Colonic mucosa (tissue), 4 donors: ENCODE measurements at regions not wholly inside any gene's neighbourhood (a gene's known extent, or its start where the extent isn't known, plus 50 kb on each side); places are given as distances from the start of the nearest gene placed in this dataset.

Experiments used
- DNase-seq: peaks from one replicate; pipeline ENCODE4 v3.0.0-alpha.2; 2020
- H3K27ac ChIP-seq: fragments of 200-600 bp; one replicate; pipeline ENCODE4 v1.8.0; 2021
- H3K27me3 ChIP-seq: fragments of 200-600 bp; one replicate; pipeline ENCODE4 v1.8.0; 2021
- H3K36me3 ChIP-seq: fragments of 200-600 bp; one replicate; pipeline ENCODE4 v1.8.0; 2021
- H3K4me1 ChIP-seq: fragments of 200-600 bp; one replicate; pipeline ENCODE4 v1.8.0; 2021; ENCODE audit warnings: mild to moderate bottlenecking
- H3K4me3 ChIP-seq: fragments of 200-600 bp; one replicate; pipeline ENCODE4 v1.8.0; 2021
- H3K9ac ChIP-seq, 2 donors: one replicate each; pipeline ENCODE4 v1.7.0; 2013; ENCODE audit warnings: control low read depth in 2 of 2, low read depth in 2 of 2, low read length in 2 of 2
- H3K9me3 ChIP-seq: fragments of 200-600 bp; one replicate; pipeline ENCODE4 v1.8.0; 2021
- intact Hi-C: fragments of 100-400 bp; cut with DNase I; formaldehyde crosslinking; loops from one replicate; pipeline ENCODE4 v1.14.1; 2022
- TF ChIP-seq, protein P1 (sequence below): fragments of 200-600 bp; IDR thresholded peaks from one replicate; pipeline ENCODE4 v1.8.0; 2022; ENCODE audit warnings: antibody characterized with exemption, mild to moderate bottlenecking
- donor health status: healthy.
- donor health status: DM: no; HTN: no; CAD: no.
- donor health status: DM: no; HTN: no; CAD: no.

DNA sequence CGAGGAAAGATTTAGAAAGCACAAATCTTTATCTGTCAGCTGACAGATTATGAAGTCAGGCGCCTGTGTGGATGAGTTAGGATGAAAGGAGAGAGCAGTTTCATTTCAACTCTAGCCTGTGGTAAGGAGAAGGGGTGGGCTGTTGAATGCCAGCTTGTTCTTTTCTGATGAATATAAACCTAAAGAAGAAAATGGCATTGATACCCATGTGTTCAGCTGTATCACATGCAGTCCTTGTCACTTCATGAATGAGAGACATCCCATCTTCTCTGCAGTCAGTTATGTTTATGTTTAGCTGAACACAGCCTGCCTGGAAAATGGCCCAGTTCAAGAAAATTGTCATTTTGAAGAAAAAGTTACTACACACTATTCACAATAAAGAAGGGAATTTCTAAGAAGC, 345.7 kb upstream of the RBMS3 start:
- H3K27ac ChIP-seq = no peak overlapping the region
- H3K4me1 ChIP-seq = no peaks in the 10 kb centered on the region
- intact Hi-C loops = no loop called here
- no peak for DNase-seq
- H3K9ac ChIP-seq = no peak overlapping the region
- no peaks in the 10 kb centered on the region for H3K9me3 ChIP-seq
- H3K4me3 ChIP-seq = no peak overlapping the region
- H3K27me3 ChIP-seq = no peaks in the 10 kb centered on the region
- TF ChIP-seq, protein P1, sequence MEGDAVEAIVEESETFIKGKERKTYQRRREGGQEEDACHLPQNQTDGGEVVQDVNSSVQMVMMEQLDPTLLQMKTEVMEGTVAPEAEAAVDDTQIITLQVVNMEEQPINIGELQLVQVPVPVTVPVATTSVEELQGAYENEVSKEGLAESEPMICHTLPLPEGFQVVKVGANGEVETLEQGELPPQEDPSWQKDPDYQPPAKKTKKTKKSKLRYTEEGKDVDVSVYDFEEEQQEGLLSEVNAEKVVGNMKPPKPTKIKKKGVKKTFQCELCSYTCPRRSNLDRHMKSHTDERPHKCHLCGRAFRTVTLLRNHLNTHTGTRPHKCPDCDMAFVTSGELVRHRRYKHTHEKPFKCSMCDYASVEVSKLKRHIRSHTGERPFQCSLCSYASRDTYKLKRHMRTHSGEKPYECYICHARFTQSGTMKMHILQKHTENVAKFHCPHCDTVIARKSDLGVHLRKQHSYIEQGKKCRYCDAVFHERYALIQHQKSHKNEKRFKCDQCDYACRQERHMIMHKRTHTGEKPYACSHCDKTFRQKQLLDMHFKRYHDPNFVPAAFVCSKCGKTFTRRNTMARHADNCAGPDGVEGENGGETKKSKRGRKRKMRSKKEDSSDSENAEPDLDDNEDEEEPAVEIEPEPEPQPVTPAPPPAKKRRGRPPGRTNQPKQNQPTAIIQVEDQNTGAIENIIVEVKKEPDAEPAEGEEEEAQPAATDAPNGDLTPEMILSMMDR = no peak
- H3K36me3 ChIP-seq = no peaks in the 10 kb centered on the region

DNA sequence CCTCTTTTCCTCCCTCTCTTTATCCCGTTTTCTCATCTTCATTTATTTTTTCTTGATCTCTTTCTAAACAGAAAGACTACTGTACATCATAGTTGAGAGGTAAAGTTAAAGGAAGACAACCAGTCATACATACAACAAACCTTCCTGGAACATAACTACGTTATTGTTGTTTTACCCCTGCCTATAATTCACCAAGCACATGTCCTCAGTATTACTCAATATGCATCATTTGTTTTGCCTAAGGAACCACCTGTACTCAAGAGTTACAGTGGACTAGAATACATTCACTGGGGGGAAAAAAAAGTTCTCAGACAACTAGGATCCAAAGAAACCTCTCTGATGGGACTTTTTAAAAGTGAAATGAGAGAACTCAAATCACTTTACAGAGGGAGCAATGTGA, 344.7 kb upstream of the RBMS3 start:
- no peak overlapping the region for H3K27ac ChIP-seq
- no peaks in the 10 kb centered on the region for H3K27me3 ChIP-seq
- no peak for DNase-seq
- no peak overlapping the region for H3K9ac ChIP-seq
- no peaks in the 10 kb centered on the region for H3K4me1 ChIP-seq
- no peak overlapping the region for H3K4me3 ChIP-seq
- no peaks in the 10 kb centered on the region for H3K36me3 ChIP-seq
- TF ChIP-seq, protein P1 = no peak
- no peaks in the 10 kb centered on the region for H3K9me3 ChIP-seq
- intact Hi-C loops = no loop called here

DNA sequence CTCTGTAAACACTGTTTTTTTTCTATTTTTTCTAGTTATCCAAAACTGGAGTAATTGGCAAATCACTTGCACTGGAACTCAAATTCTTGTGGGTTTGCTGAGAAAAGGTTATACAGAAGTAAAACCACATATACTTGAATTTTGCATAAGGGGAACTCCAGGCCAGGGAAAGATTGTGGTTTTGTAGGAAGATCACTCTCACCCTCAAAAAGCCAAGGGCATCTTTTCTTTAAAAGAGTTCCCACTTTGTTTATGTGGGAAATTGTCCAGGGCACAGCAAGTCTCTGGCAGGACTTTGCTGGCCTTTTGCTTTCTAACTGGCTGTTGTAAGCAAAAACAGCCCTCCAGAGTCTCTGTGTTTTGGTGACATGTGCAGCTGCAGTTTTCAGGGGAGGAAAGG, 340.3 kb upstream of the RBMS3 start:
- H3K27ac ChIP-seq = no peak overlapping the region

DNA sequence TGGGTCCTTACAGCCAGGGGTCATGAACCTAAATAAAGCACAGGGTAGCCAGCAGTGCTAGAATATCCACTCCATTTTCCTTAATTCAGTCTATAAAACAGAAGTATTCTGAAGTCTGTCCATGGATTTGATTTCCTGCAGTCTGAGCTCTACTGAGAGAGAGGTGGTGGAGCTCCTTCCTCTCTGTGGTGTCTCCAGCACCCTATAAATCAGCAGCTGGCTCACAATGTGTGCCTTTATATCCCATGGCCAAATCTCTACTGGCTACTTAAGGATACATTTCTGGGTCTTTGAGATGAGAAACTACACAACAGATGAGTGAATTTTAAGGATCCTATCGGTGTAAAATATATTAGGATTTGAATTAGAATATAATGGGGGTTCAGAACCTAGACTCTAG, 339.9 kb upstream of the RBMS3 start:
- Histone ChIP-seq H3K27me3 (no peaks in the 10 kb centered on the region), H3K4me1 (no peaks in the 10 kb centered on the region), H3K4me3 (no peak overlapping the region), H3K9me3 (no peaks in the 10 kb centered on the region), H3K9ac (no peak overlapping the region), H3K36me3 (no peaks in the 10 kb centered on the region), H3K27ac (no peak overlapping the region)
- TF ChIP-seq, protein P1 = no peak
- no peak for DNase-seq
- intact Hi-C loops = no loop called here

More for the DNA sequence above, 340.3 kb upstream of the RBMS3 start:
- no peaks in the 10 kb centered on the region for H3K4me1 ChIP-seq
- TF ChIP-seq, protein P1 = no peak
- no peaks in the 10 kb centered on the region for H3K9me3 ChIP-seq
- no peaks in the 10 kb centered on the region for H3K27me3 ChIP-seq
- no peaks in the 10 kb centered on the region for H3K36me3 ChIP-seq
- peak; percentile 19 for DNase-seq
- intact Hi-C loops = no loop called here
- H3K4me3 ChIP-seq = no peak overlapping the region
- no peak overlapping the region for H3K9ac ChIP-seq

DNA sequence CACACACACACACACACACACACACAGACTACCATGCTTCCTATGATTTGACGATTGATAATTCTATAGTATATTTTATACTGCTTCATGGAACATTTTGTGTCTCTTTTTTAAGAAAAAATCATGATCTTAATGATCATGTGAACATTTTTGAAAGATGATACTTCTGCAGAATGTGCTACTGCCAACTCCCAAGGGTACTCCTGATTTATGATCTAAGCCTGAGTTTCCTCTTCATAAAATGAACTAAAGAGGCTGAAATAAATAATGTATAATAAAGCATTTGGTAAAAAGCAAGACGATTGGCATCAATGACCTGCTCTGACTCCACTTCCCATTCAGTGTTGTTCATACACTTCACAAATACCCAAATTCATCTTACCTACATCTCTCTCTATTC, 333.8 kb upstream of the RBMS3 start:
- Histone ChIP-seq H3K36me3 (no peaks in the 10 kb centered on the region), H3K9ac (no peak overlapping the region), H3K9me3 (no peaks in the 10 kb centered on the region), H3K4me3 (no peak overlapping the region), H3K4me1 (no peaks in the 10 kb centered on the region), H3K27me3 (no peaks in the 10 kb centered on the region), H3K27ac (no peak overlapping the region)
- TF ChIP-seq, protein P1 = no peak
- DNase-seq = no peak
- intact Hi-C loops = no loop called here

DNA sequence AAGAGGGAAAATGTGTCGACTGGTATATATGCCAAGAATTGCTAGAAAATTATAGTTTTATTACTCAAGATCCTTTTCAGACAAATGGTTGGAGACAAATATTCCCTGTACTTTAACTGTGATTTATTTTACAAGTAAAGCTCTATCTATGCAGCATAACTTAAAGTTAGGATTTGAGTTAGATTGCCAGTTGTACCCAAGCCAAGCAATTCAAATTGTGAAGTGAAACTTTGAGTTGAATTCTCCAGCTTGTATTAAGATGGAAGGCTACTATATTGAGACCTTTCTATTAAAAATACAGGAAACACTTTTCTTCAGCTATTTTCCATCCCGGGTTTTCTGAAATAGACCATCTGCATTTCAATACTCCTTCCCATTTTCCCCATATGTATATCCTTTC, 333.1 kb upstream of the RBMS3 start:
- TF ChIP-seq, protein P1 = no peak
- no peak overlapping the region for H3K9ac ChIP-seq
- H3K9me3 ChIP-seq = no peaks in the 10 kb centered on the region
- no peaks in the 10 kb centered on the region for H3K27me3 ChIP-seq
- intact Hi-C loops = no loop called here
- DNase-seq = no peak
- H3K36me3 ChIP-seq = no peaks in the 10 kb centered on the region
- no peak overlapping the region for H3K4me3 ChIP-seq
- no peaks in the 10 kb centered on the region for H3K4me1 ChIP-seq
- H3K27ac ChIP-seq = no peak overlapping the region
